ENCODE measurements at regions not wholly inside any gene's neighbourhood (a gene's known extent, or its start where the extent isn't known, plus 50 kb on each side); places are given as distances from the start of the nearest gene placed in this dataset.
"Not testable (repeated sequence)": the region's sequence is repeated elsewhere in the genome, so short reads cannot be mapped to it uniquely, and the experiment has no call there.

- no peak for DNase-seq (ENCODE audit: low read depth in 2 of 2)
Measured at GRCh38 chr3:30469133-30469532, 137.3 kb upstream of the TGFBR2 start.

- no peak for DNase-seq (ENCODE audit: low read depth in 2 of 2)
Measured at GRCh38 chr3:30470496-30470895, 135.9 kb upstream of the TGFBR2 start.

- no peak for DNase-seq (ENCODE audit: low read depth in 2 of 2)
Measured at GRCh38 chr3:30471066-30471465, 135.3 kb upstream of the TGFBR2 start.

- DNase-seq (ENCODE audit: low read depth in 2 of 2): no peak
Measured at GRCh38 chr3:30471796-30472489, 134.5 kb upstream of the TGFBR2 start.

GRCh38 chr3:30473374-30474051 is 132.9 kb upstream of the TGFBR2 start:
- no peak for DNase-seq (ENCODE audit: low read depth in 2 of 2)

- DNase-seq (ENCODE audit: low read depth in 2 of 2): no peak
Measured at GRCh38 chr3:30474371-30474770, 132.0 kb upstream of the TGFBR2 start.

GRCh38 chr3:30475038-30475808 is 131.2 kb upstream of the TGFBR2 start:
- no peak for DNase-seq (ENCODE audit: low read depth in 2 of 2)

- no peak for DNase-seq (ENCODE audit: low read depth in 2 of 2)
Measured at GRCh38 chr3:30475809-30476178, 130.6 kb upstream of the TGFBR2 start.

- no peak for DNase-seq (ENCODE audit: low read depth in 2 of 2)
Measured at GRCh38 chr3:30476368-30477084, 129.9 kb upstream of the TGFBR2 start.

GRCh38 chr3:30477149-30477921 is 129.1 kb upstream of the TGFBR2 start:
- DNase-seq (ENCODE audit: low read depth in 2 of 2): no peak

- DNase-seq (ENCODE audit: low read depth in 2 of 2): not testable (repeated sequence)
Measured at GRCh38 chr3:30479737-30480136, 126.7 kb upstream of the TGFBR2 start.

- DNase-seq (ENCODE audit: low read depth in 2 of 2): not testable (repeated sequence)
Measured at GRCh38 chr3:30480156-30480555, 126.2 kb upstream of the TGFBR2 start.

GRCh38 chr3:30480587-30480986 is 125.8 kb upstream of the TGFBR2 start:
- no peak for DNase-seq (ENCODE audit: low read depth in 2 of 2)

GRCh38 chr3:30481241-30481640 is 125.2 kb upstream of the TGFBR2 start:
- DNase-seq (ENCODE audit: low read depth in 2 of 2): no peak

- DNase-seq (ENCODE audit: low read depth in 2 of 2): not testable (repeated sequence)
Measured at GRCh38 chr3:30484229-30484628, 122.2 kb upstream of the TGFBR2 start.

GRCh38 chr3:30486368-30486767 is 120.0 kb upstream of the TGFBR2 start:
- no peak for DNase-seq (ENCODE audit: low read depth in 2 of 2)

- DNase-seq (ENCODE audit: low read depth in 2 of 2): no peak
Measured at GRCh38 chr3:30488070-30488756, 118.2 kb upstream of the TGFBR2 start.

- no peak for DNase-seq (ENCODE audit: low read depth in 2 of 2)
Measured at GRCh38 chr3:30492322-30493192, 113.8 kb upstream of the TGFBR2 start.

- no peak for DNase-seq (ENCODE audit: low read depth in 2 of 2)
Measured at GRCh38 chr3:30493911-30494311, 112.5 kb upstream of the TGFBR2 start.
